ENCODE measurements at regions not wholly inside any gene's neighbourhood (a gene's known extent, or its start where the extent isn't known, plus 50 kb on each side); places are given as distances from the start of the nearest gene placed in this dataset.

- TF ChIP-seq EGR1 (IDR thresholded peaks at IDR 0.05) = no peak
- no peak for TF ChIP-seq CEBPB (IDR thresholded peaks at IDR 0.05)
- TF ChIP-seq TCF12 (IDR thresholded peaks at IDR 0.05; ENCODE audit: low read depth) = no peak
- no peak for TF ChIP-seq TEAD4 (IDR thresholded peaks at IDR 0.05)
- no peak for TF ChIP-seq NFIC (IDR thresholded peaks at IDR 0.05)
- no peak for TF ChIP-seq YY1 (IDR thresholded peaks at IDR 0.05; ENCODE audit: low read depth)
- no peak for TF ChIP-seq FOXM1 (IDR thresholded peaks at IDR 0.05; ENCODE audit: borderline replicate concordance, low read depth)
- TF ChIP-seq, protein P1, sequence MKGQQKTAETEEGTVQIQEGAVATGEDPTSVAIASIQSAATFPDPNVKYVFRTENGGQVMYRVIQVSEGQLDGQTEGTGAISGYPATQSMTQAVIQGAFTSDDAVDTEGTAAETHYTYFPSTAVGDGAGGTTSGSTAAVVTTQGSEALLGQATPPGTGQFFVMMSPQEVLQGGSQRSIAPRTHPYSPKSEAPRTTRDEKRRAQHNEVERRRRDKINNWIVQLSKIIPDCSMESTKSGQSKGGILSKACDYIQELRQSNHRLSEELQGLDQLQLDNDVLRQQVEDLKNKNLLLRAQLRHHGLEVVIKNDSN (IDR thresholded peaks at IDR 0.05) = no peak
- TF ChIP-seq, protein P2, sequence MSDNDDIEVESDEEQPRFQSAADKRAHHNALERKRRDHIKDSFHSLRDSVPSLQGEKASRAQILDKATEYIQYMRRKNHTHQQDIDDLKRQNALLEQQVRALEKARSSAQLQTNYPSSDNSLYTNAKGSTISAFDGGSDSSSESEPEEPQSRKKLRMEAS (IDR thresholded peaks at IDR 0.05) = no peak
Measured at GRCh38 chr13:67341406-67341805, 111.3 kb upstream of the PCDH9 start.

DNA sequence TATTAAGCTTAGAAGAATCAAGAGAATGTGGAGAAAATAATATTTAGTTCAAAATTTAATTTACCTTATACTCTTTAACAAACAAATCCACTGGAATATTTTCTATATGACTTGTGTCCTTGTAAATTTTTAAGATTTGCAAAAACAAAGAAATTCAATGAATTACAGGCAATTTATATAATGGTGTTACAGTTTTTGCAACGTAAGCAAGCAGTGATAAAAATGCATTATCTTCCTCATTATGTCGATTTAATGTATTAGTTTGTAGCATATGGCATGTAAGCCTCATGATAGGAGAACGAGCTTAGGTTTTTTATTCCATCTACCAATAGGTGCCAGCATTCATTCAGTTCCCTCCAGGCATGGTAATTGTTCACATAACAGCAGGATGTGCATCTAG lies 100.0 kb upstream of the PCDH9 start:
- TF ChIP-seq, protein P3, sequence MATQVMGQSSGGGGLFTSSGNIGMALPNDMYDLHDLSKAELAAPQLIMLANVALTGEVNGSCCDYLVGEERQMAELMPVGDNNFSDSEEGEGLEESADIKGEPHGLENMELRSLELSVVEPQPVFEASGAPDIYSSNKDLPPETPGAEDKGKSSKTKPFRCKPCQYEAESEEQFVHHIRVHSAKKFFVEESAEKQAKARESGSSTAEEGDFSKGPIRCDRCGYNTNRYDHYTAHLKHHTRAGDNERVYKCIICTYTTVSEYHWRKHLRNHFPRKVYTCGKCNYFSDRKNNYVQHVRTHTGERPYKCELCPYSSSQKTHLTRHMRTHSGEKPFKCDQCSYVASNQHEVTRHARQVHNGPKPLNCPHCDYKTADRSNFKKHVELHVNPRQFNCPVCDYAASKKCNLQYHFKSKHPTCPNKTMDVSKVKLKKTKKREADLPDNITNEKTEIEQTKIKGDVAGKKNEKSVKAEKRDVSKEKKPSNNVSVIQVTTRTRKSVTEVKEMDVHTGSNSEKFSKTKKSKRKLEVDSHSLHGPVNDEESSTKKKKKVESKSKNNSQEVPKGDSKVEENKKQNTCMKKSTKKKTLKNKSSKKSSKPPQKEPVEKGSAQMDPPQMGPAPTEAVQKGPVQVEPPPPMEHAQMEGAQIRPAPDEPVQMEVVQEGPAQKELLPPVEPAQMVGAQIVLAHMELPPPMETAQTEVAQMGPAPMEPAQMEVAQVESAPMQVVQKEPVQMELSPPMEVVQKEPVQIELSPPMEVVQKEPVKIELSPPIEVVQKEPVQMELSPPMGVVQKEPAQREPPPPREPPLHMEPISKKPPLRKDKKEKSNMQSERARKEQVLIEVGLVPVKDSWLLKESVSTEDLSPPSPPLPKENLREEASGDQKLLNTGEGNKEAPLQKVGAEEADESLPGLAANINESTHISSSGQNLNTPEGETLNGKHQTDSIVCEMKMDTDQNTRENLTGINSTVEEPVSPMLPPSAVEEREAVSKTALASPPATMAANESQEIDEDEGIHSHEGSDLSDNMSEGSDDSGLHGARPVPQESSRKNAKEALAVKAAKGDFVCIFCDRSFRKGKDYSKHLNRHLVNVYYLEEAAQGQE (IDR thresholded peaks at IDR 0.05; ENCODE audit: low read depth) = no peak
- TF ChIP-seq RAD21 (IDR thresholded peaks at IDR 0.05; ENCODE audit: low read depth) (no peak), NFIC (IDR thresholded peaks at IDR 0.05) (no peak), TAF1 (IDR thresholded peaks at IDR 0.05; ENCODE audit: low read depth) (no peak), TEAD4 (IDR thresholded peaks at IDR 0.05) (no peak), YY1 (IDR thresholded peaks at IDR 0.05; ENCODE audit: low read depth) (no peak), FOXM1 (IDR thresholded peaks at IDR 0.05; ENCODE audit: borderline replicate concordance, low read depth) (no peak), ZBTB7A (IDR thresholded peaks at IDR 0.05; ENCODE audit: low read depth) (no peak), CEBPB (IDR thresholded peaks at IDR 0.05) (no peak), CREB1 (IDR thresholded peaks at IDR 0.05; ENCODE audit: low read depth) (no peak), EGR1 (IDR thresholded peaks at IDR 0.05) (no peak), EP300 (IDR thresholded peaks at IDR 0.05; ENCODE audit: borderline replicate concordance) (no peak)
- TF ChIP-seq, protein P1 (IDR thresholded peaks at IDR 0.05) = no peak
- TF ChIP-seq, protein P2 (IDR thresholded peaks at IDR 0.05) = no peak

DNA sequence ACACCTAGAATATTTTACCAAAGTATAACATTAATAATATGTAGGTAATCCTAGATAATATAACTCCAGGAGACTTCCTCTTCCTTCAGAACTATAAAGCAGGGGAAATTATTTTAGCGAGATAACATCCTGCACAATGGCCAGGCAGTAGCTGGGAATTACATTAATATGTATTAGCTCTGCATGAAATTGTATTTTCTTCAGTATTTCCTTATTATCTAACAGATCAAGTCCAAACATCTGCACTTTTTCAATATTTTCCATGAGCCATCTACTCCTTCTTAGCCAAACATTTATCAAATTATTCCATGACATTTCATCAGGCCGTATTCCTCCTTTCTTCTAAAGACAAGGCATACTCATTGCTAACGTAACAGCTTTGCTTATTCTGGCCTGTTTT lies 98.8 kb upstream of the PCDH9 start:
- no peak for TF ChIP-seq FOXM1 (IDR thresholded peaks at IDR 0.05; ENCODE audit: borderline replicate concordance, low read depth)
- no peak for TF ChIP-seq EP300 (IDR thresholded peaks at IDR 0.05; ENCODE audit: borderline replicate concordance)
- TF ChIP-seq, protein P3 (IDR thresholded peaks at IDR 0.05; ENCODE audit: low read depth) = no peak
- TF ChIP-seq, protein P1 (IDR thresholded peaks at IDR 0.05) = no peak
- no peak for TF ChIP-seq TAF1 (IDR thresholded peaks at IDR 0.05; ENCODE audit: low read depth)
- no peak for TF ChIP-seq ZBTB7A (IDR thresholded peaks at IDR 0.05; ENCODE audit: low read depth)

GRCh38 chr13:67318860-67319259 lies 88.7 kb upstream of the PCDH9 start:
- TF ChIP-seq CREB1 (IDR thresholded peaks at IDR 0.05; ENCODE audit: low read depth) (no peak), CEBPB (IDR thresholded peaks at IDR 0.05) (no peak), TEAD4 (IDR thresholded peaks at IDR 0.05) (no peak), EP300 (IDR thresholded peaks at IDR 0.05; ENCODE audit: borderline replicate concordance) (no peak), EGR1 (IDR thresholded peaks at IDR 0.05) (no peak), TAF1 (IDR thresholded peaks at IDR 0.05; ENCODE audit: low read depth) (no peak), RAD21 (IDR thresholded peaks at IDR 0.05; ENCODE audit: low read depth) (no peak), FOXM1 (IDR thresholded peaks at IDR 0.05; ENCODE audit: borderline replicate concordance, low read depth) (no peak)
- TF ChIP-seq, protein P1 (IDR thresholded peaks at IDR 0.05) = no peak
- TF ChIP-seq, protein P3 (IDR thresholded peaks at IDR 0.05; ENCODE audit: low read depth) = no peak
